Cardiac fibroblast (primary cell): ENCODE measurements at regions not wholly inside any gene's neighbourhood (a gene's known extent, or its start where the extent isn't known, plus 50 kb on each side); places are given as distances from the start of the nearest gene placed in this dataset.

ENCODE experiments used
- DNase-seq, 2 donors: peaks; one replicate each; pipeline versions ENCODE4 v3.0.0 to v3.0.0-alpha.2; 2010; ENCODE audit warnings: low read depth in 2 of 2
- H3K4me3 ChIP-seq, 2 donors: replicated peaks in 1 of 2; 1 replicate in 1 of 2; 2 replicates in 1 of 2; pipeline ENCODE4 v1.5.1; 2011; ENCODE audit warnings: low read depth in 2 of 2, low read length in 2 of 2, mild to moderate bottlenecking in 2 of 2, moderate library complexity in 1 of 2
- CTCF ChIP-seq: IDR thresholded peaks from one replicate; pipeline ENCODE4 v1.5.1; 2011; ENCODE audit warnings: low read depth, mild to moderate bottlenecking, low read length, inconsistent platforms

GRCh38 chr1:56436296-56436695, 143.1 kb downstream of the PLPP3 start:
- H3K4me3 ChIP-seq, result no peak overlapping the region
- DNase-seq, result no peak
- no peak for TF ChIP-seq CTCF

- DNase-seq, result no peak
- no peak for TF ChIP-seq CTCF
These were observed 143.7 kb downstream of the PLPP3 start for GRCh38 chr1:56435434-56436262.

GRCh38 chr1:56434740-56435139, 144.6 kb downstream of the PLPP3 start:
- no peak overlapping the region for H3K4me3 ChIP-seq
- TF ChIP-seq CTCF, result no peak
- DNase-seq, result no peak

More at GRCh38 chr1:56435434-56436262, 143.7 kb downstream of the PLPP3 start:
- H3K4me3 ChIP-seq, result no peak overlapping the region

- no peak for DNase-seq
- no peak for TF ChIP-seq CTCF
- H3K4me3 ChIP-seq, result no peak overlapping the region
These were observed 145.3 kb downstream of the PLPP3 start for GRCh38 chr1:56434025-56434424.

- TF ChIP-seq CTCF, result no peak
- DNase-seq, result no peak
- H3K4me3 ChIP-seq, result no peak overlapping the region
These were observed 146.2 kb downstream of the PLPP3 start for GRCh38 chr1:56433056-56433577.

GRCh38 chr1:56432166-56432971, 147.0 kb downstream of the PLPP3 start:
- no peak for DNase-seq
- TF ChIP-seq CTCF, result no peak
- H3K4me3 ChIP-seq, result no peak overlapping the region
